HG03378 (cell line): ENCODE measurements at regions not wholly inside any gene's neighbourhood (a gene's known extent, or its start where the extent isn't known, plus 50 kb on each side); places are given as distances from the start of the nearest gene placed in this dataset.
"Not testable (repeated sequence)": the region's sequence is repeated elsewhere in the genome, so short reads cannot be mapped to it uniquely, and the experiment has no call there.

ENCODE experiments used
- ATAC-seq: cut with Tn5 transposase; IDR thresholded peaks from one replicate; pipeline ENCODE4 v1.9.1; 2021; ENCODE audit warnings: mild to moderate bottlenecking, moderate library complexity; ENCODE audit not compliant: unreplicated experiment

GRCh38 chr16:62272035-62272434 lies 235.8 kb upstream of the CDH8 start:
- no peak for ATAC-seq

- ATAC-seq: no peak
Observed at GRCh38 chr16:62261760-62262159, 225.5 kb upstream of the CDH8 start.

- not testable (repeated sequence) for ATAC-seq
Observed at GRCh38 chr16:62258931-62259435, 222.7 kb upstream of the CDH8 start.

- no peak for ATAC-seq
Observed at GRCh38 chr16:62256406-62256805, 220.2 kb upstream of the CDH8 start.

GRCh38 chr16:62254847-62255246 lies 218.6 kb upstream of the CDH8 start:
- no peak for ATAC-seq

- ATAC-seq: no peak
Observed at GRCh38 chr16:62254372-62254771, 218.1 kb upstream of the CDH8 start.

GRCh38 chr16:62253966-62254365 lies 217.7 kb upstream of the CDH8 start:
- no peak for ATAC-seq

GRCh38 chr16:62249069-62249468 lies 212.8 kb upstream of the CDH8 start:
- no peak for ATAC-seq

GRCh38 chr16:62240722-62241121 lies 204.5 kb upstream of the CDH8 start:
- no peak for ATAC-seq

GRCh38 chr16:62225675-62226074 lies 189.4 kb upstream of the CDH8 start:
- no peak for ATAC-seq

- ATAC-seq: no peak
Observed at GRCh38 chr16:62224646-62225209, 188.5 kb upstream of the CDH8 start.

GRCh38 chr16:62216837-62217236 lies 180.6 kb upstream of the CDH8 start:
- ATAC-seq: no peak

GRCh38 chr16:62213763-62214162 lies 177.5 kb upstream of the CDH8 start:
- no peak for ATAC-seq

GRCh38 chr16:62208934-62209333 lies 172.7 kb upstream of the CDH8 start:
- no peak for ATAC-seq

- ATAC-seq: no peak
Observed at GRCh38 chr16:62205459-62205858, 169.2 kb upstream of the CDH8 start.

GRCh38 chr16:62201911-62202310 lies 165.7 kb upstream of the CDH8 start:
- ATAC-seq: no peak

GRCh38 chr16:62194828-62195227 lies 158.6 kb upstream of the CDH8 start:
- no peak for ATAC-seq

GRCh38 chr16:62190426-62190825 lies 154.2 kb upstream of the CDH8 start:
- no peak for ATAC-seq

- no peak for ATAC-seq
Observed at GRCh38 chr16:62177351-62178203, 141.3 kb upstream of the CDH8 start.

GRCh38 chr16:62170642-62171041 lies 134.4 kb upstream of the CDH8 start:
- ATAC-seq: no peak

- ATAC-seq: no peak
Observed at GRCh38 chr16:62167551-62167950, 131.3 kb upstream of the CDH8 start.

GRCh38 chr16:62157544-62157943 lies 121.3 kb upstream of the CDH8 start:
- ATAC-seq: no peak
